Chondrocyte (in vitro differentiated cells): ENCODE measurements at regions not wholly inside any gene's neighbourhood (a gene's known extent, or its start where the extent isn't known, plus 50 kb on each side); places are given as distances from the start of the nearest gene placed in this dataset.

Source experiments
- DNase-seq: peaks from one replicate; pipeline ENCODE4 v3.0.0; 2021; ENCODE audit warnings: mixed read lengths, low spot score
- H3K27ac Mint-ChIP-seq: one replicate; pipeline ENCODE4 v1.8.0; 2021; ENCODE audit warnings: mild to moderate bottlenecking, moderate library complexity, mixed read lengths; ENCODE audit not compliant: unreplicated experiment
- H3K27me3 Mint-ChIP-seq: 2 replicates; pipeline ENCODE4 v1.8.0; 2021; ENCODE audit warnings: low read depth, mixed read lengths
- H3K36me3 Mint-ChIP-seq: 2 replicates; pipeline ENCODE4 v1.8.0; 2021; ENCODE audit warnings: low read depth, mixed read lengths
- H3K4me1 Mint-ChIP-seq: 2 replicates; pipeline ENCODE4 v1.8.0; 2021; ENCODE audit warnings: low read depth, mild to moderate bottlenecking, mixed read lengths
- H3K4me3 Mint-ChIP-seq: one replicate; pipeline ENCODE4 v1.8.0; 2021; ENCODE audit warnings: mild to moderate bottlenecking, moderate library complexity, mixed read lengths; ENCODE audit not compliant: unreplicated experiment
- H3K9me3 Mint-ChIP-seq: 2 replicates; pipeline ENCODE4 v1.8.0; 2021; ENCODE audit warnings: low read depth, mixed read lengths
- CTCF ChIP-seq: fragments of 200-600 bp; sonication (generic); IDR thresholded peaks from 2 replicates; pipeline ENCODE4 v1.5.0; 2021; ENCODE audit warnings: antibody characterized with exemption, mild to moderate bottlenecking, moderate library complexity

DNA sequence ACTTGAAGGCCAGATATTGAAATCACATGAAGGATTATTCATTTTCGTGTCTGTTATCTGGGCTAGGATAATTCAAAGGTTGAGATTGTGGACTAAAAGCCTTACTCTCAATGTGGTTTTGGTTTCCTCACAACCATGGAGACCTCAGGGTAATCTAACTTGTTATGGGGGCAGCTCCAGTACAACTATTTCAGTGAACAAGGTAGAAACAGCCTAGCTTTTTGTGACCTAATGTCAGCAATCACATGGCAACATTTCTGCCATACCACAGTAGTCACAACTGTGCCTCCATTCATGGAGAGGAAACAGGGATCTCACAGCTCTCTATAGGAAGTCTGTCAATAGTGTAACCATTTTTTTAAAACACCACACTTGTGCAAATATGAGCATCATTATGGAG is 62.4 kb upstream of the RARB start:
- no peaks in the 10 kb centered on the region for H3K27me3 Mint-ChIP-seq
- no peak overlapping the region for H3K4me3 Mint-ChIP-seq
- H3K36me3 Mint-ChIP-seq, result no peaks in the 10 kb centered on the region
- no peak overlapping the region for H3K27ac Mint-ChIP-seq
- H3K4me1 Mint-ChIP-seq, result peaks cover 10% of the 10 kb centered on the region
- no peak for TF ChIP-seq CTCF
- no peak for DNase-seq
- no peaks in the 10 kb centered on the region for H3K9me3 Mint-ChIP-seq

- H3K9me3 Mint-ChIP-seq, result no peaks in the 10 kb centered on the region
- TF ChIP-seq CTCF, result no peak
- no peaks in the 10 kb centered on the region for H3K36me3 Mint-ChIP-seq
- H3K4me3 Mint-ChIP-seq, result no peak overlapping the region
- H3K4me1 Mint-ChIP-seq, result peaks cover 10% of the 10 kb centered on the region
- no peak for DNase-seq
- H3K27me3 Mint-ChIP-seq, result no peaks in the 10 kb centered on the region
- H3K27ac Mint-ChIP-seq, result no peak overlapping the region
Measured at GRCh38 chr3:25367025-25367424, 61.0 kb upstream of the RARB start.

- no peaks in the 10 kb centered on the region for H3K27me3 Mint-ChIP-seq
- no peak for DNase-seq
- no peaks in the 10 kb centered on the region for H3K9me3 Mint-ChIP-seq
- H3K4me3 Mint-ChIP-seq, result no peak overlapping the region
- no peaks in the 10 kb centered on the region for H3K36me3 Mint-ChIP-seq
- H3K27ac Mint-ChIP-seq, result no peak overlapping the region
- H3K4me1 Mint-ChIP-seq, result peaks cover under 1% of the 10 kb centered on the region
- no peak for TF ChIP-seq CTCF
Measured at GRCh38 chr3:25372167-25372566, 55.9 kb upstream of the RARB start.

DNA sequence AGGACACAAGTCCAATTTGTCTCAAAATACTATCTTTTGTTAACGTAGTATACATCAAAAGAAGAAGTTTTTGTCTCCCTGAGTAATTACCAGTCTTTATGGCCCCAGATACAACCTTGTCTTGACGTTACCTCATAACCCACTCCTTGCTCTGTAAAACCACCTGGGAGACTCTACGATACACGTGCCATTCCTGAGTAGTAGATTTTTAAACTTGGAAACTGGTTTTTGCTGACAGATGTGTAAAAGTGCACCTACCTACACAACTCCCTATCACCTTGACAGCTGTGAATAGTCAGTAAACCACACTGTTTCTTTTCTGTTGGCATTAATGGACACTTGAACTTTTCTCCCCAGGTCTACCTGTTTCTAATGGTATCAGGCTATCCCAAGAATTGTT is 51.7 kb upstream of the RARB start:
- Mint-ChIP-seq H3K36me3 (no peaks in the 10 kb centered on the region), H3K27ac (no peak overlapping the region), H3K4me1 (peaks cover 21% of the 10 kb centered on the region), H3K27me3 (no peaks in the 10 kb centered on the region), H3K9me3 (no peaks in the 10 kb centered on the region), H3K4me3 (no peak overlapping the region)
- no peak for TF ChIP-seq CTCF
- no peak for DNase-seq

DNA sequence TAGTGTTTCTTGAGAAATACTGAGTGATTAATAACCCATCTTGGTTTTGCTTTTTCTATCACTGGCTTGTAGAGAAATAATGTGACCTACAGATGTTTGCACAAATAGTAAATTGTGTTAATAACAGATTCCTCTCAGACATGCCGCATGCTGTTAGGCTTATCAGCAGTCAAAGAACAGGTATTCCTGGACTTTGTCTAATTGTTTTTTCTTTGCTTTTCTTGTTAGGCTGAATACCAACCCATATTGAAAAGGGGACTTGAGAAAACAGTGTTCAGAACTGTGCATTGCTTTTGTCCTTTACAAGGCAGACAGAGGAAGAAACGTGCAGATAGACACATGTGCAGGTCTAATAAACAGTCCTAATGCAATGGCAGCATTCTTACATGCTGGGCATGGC is 51.0 kb upstream of the RARB start:
- no peak for TF ChIP-seq CTCF
- Mint-ChIP-seq H3K27me3 (no peaks in the 10 kb centered on the region), H3K27ac (no peak overlapping the region), H3K9me3 (no peaks in the 10 kb centered on the region), H3K4me3 (no peak overlapping the region), H3K4me1 (peaks cover 21% of the 10 kb centered on the region), H3K36me3 (no peaks in the 10 kb centered on the region)
- DNase-seq, result no peak
